ENCODE measurements at regions not wholly inside any gene's neighbourhood (a gene's known extent, or its start where the extent isn't known, plus 50 kb on each side); places are given as distances from the start of the nearest gene placed in this dataset.

DNA sequence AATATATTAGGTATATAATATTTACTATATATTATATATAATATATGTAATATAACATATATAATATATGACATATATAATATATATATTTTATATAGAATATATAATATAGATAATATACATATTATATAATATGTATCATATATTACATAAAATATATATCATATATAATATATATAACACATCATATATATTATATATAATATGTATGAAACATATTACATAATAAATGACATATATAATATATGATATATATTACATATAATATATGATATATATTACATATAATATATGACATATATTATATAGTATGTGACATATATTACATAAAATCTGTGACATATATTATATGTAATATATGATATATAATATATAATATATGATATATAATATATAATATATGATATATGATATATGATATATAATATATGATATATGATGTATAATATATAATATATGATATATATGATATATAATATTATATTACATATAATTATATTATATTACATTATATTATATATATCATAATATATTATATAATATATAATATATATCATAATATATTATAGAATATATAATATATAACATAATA lies 119.5 kb upstream of the RIMBP3 start:
- DNase-seq, result no peak

DNA sequence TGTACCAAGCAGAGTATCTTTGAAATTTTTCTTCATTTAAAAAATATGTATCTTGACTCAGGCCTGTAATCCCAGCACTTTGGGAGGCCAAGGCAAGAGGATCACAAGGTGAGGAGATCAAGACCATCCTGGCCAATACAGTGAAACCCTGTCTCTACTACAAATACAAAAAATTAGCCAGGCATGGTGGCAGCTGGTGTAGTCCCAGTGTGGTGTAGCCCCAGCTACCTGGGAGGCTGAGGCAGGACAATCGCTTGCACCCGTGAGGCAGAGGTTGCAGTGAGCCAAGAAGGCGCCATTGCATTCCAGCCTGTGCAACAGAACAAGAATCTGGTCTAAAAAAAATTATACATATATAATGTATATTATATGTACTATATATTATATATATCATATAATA lies 118.7 kb upstream of the RIMBP3 start:
- peak; percentile 46 for DNase-seq
